ENCODE measurements at regions not wholly inside any gene's neighbourhood (a gene's known extent, or its start where the extent isn't known, plus 50 kb on each side); places are given as distances from the start of the nearest gene placed in this dataset.

DNA sequence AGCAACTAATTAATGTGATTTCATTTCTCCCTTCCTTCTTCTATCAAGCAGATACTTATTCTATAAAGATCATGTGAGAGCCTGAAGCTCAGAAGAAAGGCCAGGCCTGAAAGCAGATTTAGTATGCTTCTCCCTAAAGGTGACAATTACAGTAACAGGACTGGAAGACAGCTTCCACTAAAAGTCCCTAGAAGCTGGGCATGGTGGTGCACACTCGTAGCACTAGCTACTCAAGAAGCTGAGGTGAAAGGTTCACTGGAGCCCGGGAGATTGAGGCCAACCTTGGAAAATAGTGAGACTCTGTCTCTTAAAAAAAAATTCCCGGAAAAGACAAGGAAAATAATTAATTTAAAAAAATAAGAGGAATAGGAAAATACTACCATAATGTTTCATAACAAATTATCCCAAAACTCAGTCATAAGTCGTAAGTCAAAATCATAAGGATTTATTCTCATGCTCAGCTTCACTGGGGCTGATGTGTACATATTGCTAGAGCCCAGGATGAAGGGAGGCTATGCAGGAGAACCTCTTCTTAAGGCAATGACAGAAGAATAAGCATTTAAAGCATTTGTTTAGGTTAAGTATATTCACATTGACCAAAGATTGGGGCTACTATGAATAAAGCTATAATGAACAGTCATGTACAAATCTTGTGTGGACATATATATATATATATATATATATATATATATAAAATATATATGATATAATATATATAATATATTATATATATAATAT, 210.8 kb upstream of the SMARCA2 start (continued):
- TF ChIP-seq, protein P1, sequence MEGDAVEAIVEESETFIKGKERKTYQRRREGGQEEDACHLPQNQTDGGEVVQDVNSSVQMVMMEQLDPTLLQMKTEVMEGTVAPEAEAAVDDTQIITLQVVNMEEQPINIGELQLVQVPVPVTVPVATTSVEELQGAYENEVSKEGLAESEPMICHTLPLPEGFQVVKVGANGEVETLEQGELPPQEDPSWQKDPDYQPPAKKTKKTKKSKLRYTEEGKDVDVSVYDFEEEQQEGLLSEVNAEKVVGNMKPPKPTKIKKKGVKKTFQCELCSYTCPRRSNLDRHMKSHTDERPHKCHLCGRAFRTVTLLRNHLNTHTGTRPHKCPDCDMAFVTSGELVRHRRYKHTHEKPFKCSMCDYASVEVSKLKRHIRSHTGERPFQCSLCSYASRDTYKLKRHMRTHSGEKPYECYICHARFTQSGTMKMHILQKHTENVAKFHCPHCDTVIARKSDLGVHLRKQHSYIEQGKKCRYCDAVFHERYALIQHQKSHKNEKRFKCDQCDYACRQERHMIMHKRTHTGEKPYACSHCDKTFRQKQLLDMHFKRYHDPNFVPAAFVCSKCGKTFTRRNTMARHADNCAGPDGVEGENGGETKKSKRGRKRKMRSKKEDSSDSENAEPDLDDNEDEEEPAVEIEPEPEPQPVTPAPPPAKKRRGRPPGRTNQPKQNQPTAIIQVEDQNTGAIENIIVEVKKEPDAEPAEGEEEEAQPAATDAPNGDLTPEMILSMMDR (IDR thresholded peaks at IDR 0.05 in 2 of 3, conservative IDR thresholded peaks at IDR 0.05 in 1 of 3; ENCODE audit: borderline replicate concordance in 1 of 3, insufficient read depth in 1 of 3, low read depth in 2 of 3, low read length in 2 of 3), result no peak
- TF ChIP-seq POLR2AphosphoS5 (IDR thresholded peaks at IDR 0.05; ENCODE audit: low read depth, low read length) (no peak), CBX3 (IDR thresholded peaks at IDR 0.05; ENCODE audit: low read depth) (no peak), SIN3A (IDR thresholded peaks at IDR 0.05; ENCODE audit: low read depth) (no peak), ZNF274 (IDR thresholded peaks at IDR 0.05; ENCODE audit: low read depth, low read length) (no peak), TCF7L2 (IDR thresholded peaks at IDR 0.05; ENCODE audit: borderline replicate concordance, extremely low read depth, insufficient read depth, insufficient read length) (no peak)

DNA sequence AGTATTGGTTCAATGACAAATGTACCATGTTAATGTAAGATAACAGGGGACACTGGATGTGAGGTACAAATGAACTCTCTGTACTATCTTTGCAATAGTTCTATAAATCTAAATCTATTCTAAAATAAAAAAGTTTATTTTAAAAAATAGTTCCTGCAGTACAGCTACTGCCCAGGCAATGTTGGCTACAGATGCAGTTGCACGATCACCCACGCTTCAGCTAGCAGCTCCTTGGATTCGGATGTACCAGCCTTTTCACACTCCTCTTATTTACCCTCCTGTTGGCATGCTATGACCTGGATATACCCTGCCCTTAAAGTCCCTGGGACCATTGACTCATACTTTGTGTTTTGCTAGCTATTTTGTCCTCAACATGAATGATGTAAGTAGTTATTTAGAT, 185.4 kb upstream of the SMARCA2 start:
- Histone ChIP-seq H3K27ac (ENCODE audit: low read depth, low read length) (no peak overlapping the region), H3K4me3 (replicated peaks in 1 of 2; ENCODE audit: low read depth in 1 of 2, low read length in 2 of 2) (no peak overlapping the region), H2AFZ (ENCODE audit: low read depth, low read length, poor library complexity, severe bottlenecking) (no peak overlapping the region), H3K36me3 (ENCODE audit: control insufficient read depth in 1 of 2, insufficient read depth in 2 of 2, low read length in 2 of 2) (no peaks in the 10 kb centered on the region), H3K79me2 (ENCODE audit: insufficient read depth, low read length) (no peaks in the 10 kb centered on the region), H3K27me3 (ENCODE audit: insufficient read depth, low read length) (no peaks in the 10 kb centered on the region), H3K9me3 (ENCODE audit: control insufficient read depth in 1 of 2, insufficient read depth in 1 of 2, low read depth in 1 of 2, low read length in 2 of 2) (no peaks in the 10 kb centered on the region), H3K4me2 (ENCODE audit: low read length) (no peak overlapping the region), H4K20me1 (ENCODE audit: insufficient read depth) (no peaks in the 10 kb centered on the region), H3K9ac (ENCODE audit: low read length) (no peak overlapping the region), H3K9me2 (ENCODE audit: insufficient read depth) (no peaks in the 10 kb centered on the region), H3K4me1 (ENCODE audit: control insufficient read depth in 1 of 2, insufficient read depth in 2 of 2, low read length in 2 of 2) (no peaks in the 10 kb centered on the region)
- CTCF ChIA-PET, result no interaction called here
- no TSS peak for BruUV-seq (replicated peaks)
- DNase-seq (ENCODE audit: low read depth, low spot score) (no peak), ATAC-seq (no peak)
- RAD21 ChIA-PET (ENCODE audit: low non-redundant PET in 1 of 2, low total read pairs in 2 of 2, uncharacterized antibody in 2 of 2, unreplicated experiment in 2 of 2), result no interaction called here
- POLR2A ChIA-PET, result no interaction called here
- intact Hi-C loops (cut with micrococcal nuclease), result no loop called here
- TF ChIP-seq EZH2 (IDR thresholded peaks at IDR 0.05) (no peak), EGR1 (IDR thresholded peaks at IDR 0.05; ENCODE audit: low read depth) (no peak)

All from HCT116 (cell line).